Fibroblast of the aortic adventitia (primary cell): ENCODE measurements at regions not wholly inside any gene's neighbourhood (a gene's known extent, or its start where the extent isn't known, plus 50 kb on each side); places are given as distances from the start of the nearest gene placed in this dataset.

Experiments
- DNase-seq: peaks from one replicate; pipeline ENCODE4 v3.0.0-alpha.2; 2010; ENCODE audit warnings: low read depth
- H3K4me3 ChIP-seq: 2 replicates; pipeline ENCODE4 v1.5.1; 2011; ENCODE audit warnings: low read depth, mild to moderate bottlenecking, control low read depth, low read length, moderate library complexity
- CTCF ChIP-seq: IDR thresholded peaks from 2 replicates; pipeline ENCODE4 v1.5.1; 2011; ENCODE audit warnings: mild to moderate bottlenecking, low read length, control low read depth, inconsistent platforms; ENCODE audit not compliant: insufficient read depth

- no peak for TF ChIP-seq CTCF
- no peak for DNase-seq
Measured at GRCh38 chr18:75879196-75879595, 451.7 kb upstream of the SMIM21 start.

GRCh38 chr18:75875559-75875958, 448.1 kb upstream of the SMIM21 start:
- no peak overlapping the region for H3K4me3 ChIP-seq
- DNase-seq = no peak
- TF ChIP-seq CTCF = no peak

More at GRCh38 chr18:75879196-75879595, 451.7 kb upstream of the SMIM21 start:
- no peak overlapping the region for H3K4me3 ChIP-seq

GRCh38 chr18:75874401-75875089, 447.0 kb upstream of the SMIM21 start:
- no peak overlapping the region for H3K4me3 ChIP-seq
- DNase-seq = no peak
- TF ChIP-seq CTCF = no peak

- H3K4me3 ChIP-seq = no peak overlapping the region
- no peak for TF ChIP-seq CTCF
- no peak for DNase-seq
Measured at GRCh38 chr18:75871596-75871995, 444.1 kb upstream of the SMIM21 start.

- no peak for TF ChIP-seq CTCF
- no peak for DNase-seq
- H3K4me3 ChIP-seq = no peak overlapping the region
Measured at GRCh38 chr18:75869162-75869561, 441.7 kb upstream of the SMIM21 start.

GRCh38 chr18:75868031-75868430, 440.5 kb upstream of the SMIM21 start:
- TF ChIP-seq CTCF = no peak
- H3K4me3 ChIP-seq = no peak overlapping the region
- DNase-seq = no peak

GRCh38 chr18:75865639-75866038, 438.1 kb upstream of the SMIM21 start:
- DNase-seq = no peak
- no peak for TF ChIP-seq CTCF
- no peak overlapping the region for H3K4me3 ChIP-seq
